ENCODE measurements at regions not wholly inside any gene's neighbourhood (a gene's known extent, or its start where the extent isn't known, plus 50 kb on each side); places are given as distances from the start of the nearest gene placed in this dataset.

GRCh38 chr21:28675331-28676041 is 317.2 kb downstream of the LTN1 start:
- Mint-ChIP-seq H3K27me3 (ENCODE audit: unreplicated experiment) (peaks cover 7% of the 10 kb centered on the region), H3K4me3 (ENCODE audit: unreplicated experiment) (no peak overlapping the region), H3K4me1 (ENCODE audit: low read depth, unreplicated experiment) (no peaks in the 10 kb centered on the region), H3K9me3 (ENCODE audit: unreplicated experiment) (peaks cover 1% of the 10 kb centered on the region), H3K27ac (ENCODE audit: unreplicated experiment) (no peak overlapping the region), H3K36me3 (ENCODE audit: unreplicated experiment) (no peaks in the 10 kb centered on the region)
- DNase-seq = no peak
- TF ChIP-seq CTCF (IDR thresholded peaks at IDR 0.05; ENCODE audit: partially characterized antibody, unreplicated experiment) = no peak

- H3K27me3 Mint-ChIP-seq (ENCODE audit: unreplicated experiment) = peaks cover 7% of the 10 kb centered on the region
- no peak for TF ChIP-seq CTCF (IDR thresholded peaks at IDR 0.05; ENCODE audit: partially characterized antibody, unreplicated experiment)
- no peak overlapping the region for H3K27ac Mint-ChIP-seq (ENCODE audit: unreplicated experiment)
- H3K9me3 Mint-ChIP-seq (ENCODE audit: unreplicated experiment) = peaks cover 1% of the 10 kb centered on the region
- H3K4me3 Mint-ChIP-seq (ENCODE audit: unreplicated experiment) = no peak overlapping the region
- DNase-seq = no peak
- no peaks in the 10 kb centered on the region for H3K4me1 Mint-ChIP-seq (ENCODE audit: low read depth, unreplicated experiment)
- no peaks in the 10 kb centered on the region for H3K36me3 Mint-ChIP-seq (ENCODE audit: unreplicated experiment)
These were observed 317.9 kb downstream of the LTN1 start for GRCh38 chr21:28674763-28675162.

- Mint-ChIP-seq H3K4me3 (ENCODE audit: unreplicated experiment) (no peak overlapping the region), H3K4me1 (ENCODE audit: low read depth, unreplicated experiment) (no peaks in the 10 kb centered on the region), H3K36me3 (ENCODE audit: unreplicated experiment) (no peaks in the 10 kb centered on the region), H3K9me3 (ENCODE audit: unreplicated experiment) (peaks cover 1% of the 10 kb centered on the region), H3K27me3 (ENCODE audit: unreplicated experiment) (peaks cover 2% of the 10 kb centered on the region), H3K27ac (ENCODE audit: unreplicated experiment) (no peak overlapping the region)
- DNase-seq = no peak
- no peak for TF ChIP-seq CTCF (IDR thresholded peaks at IDR 0.05; ENCODE audit: partially characterized antibody, unreplicated experiment)
These were observed 321.0 kb downstream of the LTN1 start for GRCh38 chr21:28671549-28672195.

- Mint-ChIP-seq H3K4me3 (ENCODE audit: unreplicated experiment) (no peak overlapping the region), H3K4me1 (ENCODE audit: low read depth, unreplicated experiment) (no peaks in the 10 kb centered on the region), H3K36me3 (ENCODE audit: unreplicated experiment) (no peaks in the 10 kb centered on the region), H3K9me3 (ENCODE audit: unreplicated experiment) (peaks cover 1% of the 10 kb centered on the region), H3K27ac (ENCODE audit: unreplicated experiment) (no peak overlapping the region), H3K27me3 (ENCODE audit: unreplicated experiment) (peaks cover 2% of the 10 kb centered on the region)
- no peak for TF ChIP-seq CTCF (IDR thresholded peaks at IDR 0.05; ENCODE audit: partially characterized antibody, unreplicated experiment)
- no peak for DNase-seq
These were observed 322.6 kb downstream of the LTN1 start for GRCh38 chr21:28669971-28670653.

- no peak for TF ChIP-seq CTCF (IDR thresholded peaks at IDR 0.05; ENCODE audit: partially characterized antibody, unreplicated experiment)
- H3K4me3 Mint-ChIP-seq (ENCODE audit: unreplicated experiment) = no peak overlapping the region
- H3K9me3 Mint-ChIP-seq (ENCODE audit: unreplicated experiment) = peaks cover 1% of the 10 kb centered on the region
- H3K27me3 Mint-ChIP-seq (ENCODE audit: unreplicated experiment) = peaks cover 2% of the 10 kb centered on the region
- no peak for DNase-seq
- H3K4me1 Mint-ChIP-seq (ENCODE audit: low read depth, unreplicated experiment) = no peaks in the 10 kb centered on the region
- no peak overlapping the region for H3K27ac Mint-ChIP-seq (ENCODE audit: unreplicated experiment)
- no peaks in the 10 kb centered on the region for H3K36me3 Mint-ChIP-seq (ENCODE audit: unreplicated experiment)
These were observed 323.4 kb downstream of the LTN1 start for GRCh38 chr21:28669321-28669720.
